ENCODE measurements at regions not wholly inside any gene's neighbourhood (a gene's known extent, or its start where the extent isn't known, plus 50 kb on each side); places are given as distances from the start of the nearest gene placed in this dataset.

GRCh38 chr20:60239956-60240355, 281.7 kb downstream of the CDH26 start:
- no peak for TF ChIP-seq CTCF (IDR thresholded peaks at IDR 0.05; ENCODE audit: low read depth, low read length)
- H3K9me3 ChIP-seq (ENCODE audit: severe bottlenecking): no peaks in the 10 kb centered on the region
- no peak for DNase-seq
- peaks cover 84% of the 10 kb centered on the region for H3K27me3 ChIP-seq (ENCODE audit: insufficient read depth, low read depth, severe bottlenecking)
- no peak overlapping the region for H3K27ac ChIP-seq
- no peak overlapping the region for H3K4me3 ChIP-seq (ENCODE audit: low read depth, low read length)
- H3K36me3 ChIP-seq: no peaks in the 10 kb centered on the region

GRCh38 chr20:60240415-60240814, 282.2 kb downstream of the CDH26 start:
- Histone ChIP-seq H3K4me3 (ENCODE audit: low read depth, low read length) (no peak overlapping the region), H3K9me3 (ENCODE audit: severe bottlenecking) (no peaks in the 10 kb centered on the region), H3K36me3 (no peaks in the 10 kb centered on the region), H3K27ac (no peak overlapping the region), H3K27me3 (ENCODE audit: insufficient read depth, low read depth, severe bottlenecking) (peaks cover 88% of the 10 kb centered on the region)
- no peak for DNase-seq
- TF ChIP-seq CTCF (IDR thresholded peaks at IDR 0.05; ENCODE audit: low read depth, low read length): no peak

- H3K27ac ChIP-seq: no peak overlapping the region
- H3K27me3 ChIP-seq (ENCODE audit: insufficient read depth, low read depth, severe bottlenecking): peaks cover 90% of the 10 kb centered on the region
Observed at GRCh38 chr20:60240986-60241385, 282.8 kb downstream of the CDH26 start.

GRCh38 chr20:60242836-60243505, 284.7 kb downstream of the CDH26 start:
- Histone ChIP-seq H3K9me3 (ENCODE audit: severe bottlenecking) (no peaks in the 10 kb centered on the region), H3K36me3 (no peaks in the 10 kb centered on the region), H3K27me3 (ENCODE audit: insufficient read depth, low read depth, severe bottlenecking) (peaks cover 87% of the 10 kb centered on the region), H3K4me3 (ENCODE audit: low read depth, low read length) (no peak overlapping the region), H3K27ac (no peak overlapping the region)
- TF ChIP-seq CTCF (IDR thresholded peaks at IDR 0.05; ENCODE audit: low read depth, low read length): no peak
- DNase-seq: no peak

More at GRCh38 chr20:60240986-60241385, 282.8 kb downstream of the CDH26 start:
- no peak for DNase-seq
- H3K9me3 ChIP-seq (ENCODE audit: severe bottlenecking): no peaks in the 10 kb centered on the region
- H3K4me3 ChIP-seq (ENCODE audit: low read depth, low read length): no peak overlapping the region
- TF ChIP-seq CTCF (IDR thresholded peaks at IDR 0.05; ENCODE audit: low read depth, low read length): no peak
- H3K36me3 ChIP-seq: no peaks in the 10 kb centered on the region

- TF ChIP-seq CTCF (IDR thresholded peaks at IDR 0.05; ENCODE audit: low read depth, low read length): no peak
- no peaks in the 10 kb centered on the region for H3K36me3 ChIP-seq
- DNase-seq: no peak
- H3K9me3 ChIP-seq (ENCODE audit: severe bottlenecking): no peaks in the 10 kb centered on the region
- no peak overlapping the region for H3K4me3 ChIP-seq (ENCODE audit: low read depth, low read length)
- peaks cover 85% of the 10 kb centered on the region for H3K27me3 ChIP-seq (ENCODE audit: insufficient read depth, low read depth, severe bottlenecking)
- no peak overlapping the region for H3K27ac ChIP-seq
Observed at GRCh38 chr20:60244373-60245146, 286.3 kb downstream of the CDH26 start.

Measured in WERI-Rb-1 (cell line).